T-helper 2 cell treated with Interferon-gamma antibody and Interleukin-4, amounts not matched to agents 5 μg/mL and 100 μg/mL, for 36 hours (primary cell): ENCODE measurements at regions not wholly inside any gene's neighbourhood (a gene's known extent, or its start where the extent isn't known, plus 50 kb on each side); places are given as distances from the start of the nearest gene placed in this dataset.
A peak's percentile ranks its signal among the peaks of the same experiment; 100 is the strongest.
"Not testable (repeated sequence)": the region's sequence is repeated elsewhere in the genome, so short reads cannot be mapped to it uniquely, and the experiment has no call there.

Experiments used
- DNase-seq: peaks from one replicate; pipeline ENCODE4 v3.0.0; 2021; ENCODE audit warnings: low spot score
- H3K27ac Mint-ChIP-seq: one replicate; pipeline ENCODE4 v1.8.0; 2021; ENCODE audit warnings: mild to moderate bottlenecking, mixed read lengths
- H3K27me3 Mint-ChIP-seq: one replicate; pipeline ENCODE4 v1.8.0; 2021; ENCODE audit warnings: low read depth, mixed read lengths
- H3K36me3 Mint-ChIP-seq: one replicate; pipeline ENCODE4 v1.8.0; 2021; ENCODE audit warnings: low read depth, mixed read lengths
- H3K4me1 Mint-ChIP-seq: one replicate; pipeline ENCODE4 v1.8.0; 2021; ENCODE audit warnings: low read depth, mixed read lengths
- H3K4me3 Mint-ChIP-seq: one replicate; pipeline ENCODE4 v1.8.0; 2022; ENCODE audit warnings: mild to moderate bottlenecking, moderate library complexity, mixed read lengths
- H3K9me3 Mint-ChIP-seq: one replicate; pipeline ENCODE4 v1.8.0; 2021; ENCODE audit warnings: mixed read lengths

DNA sequence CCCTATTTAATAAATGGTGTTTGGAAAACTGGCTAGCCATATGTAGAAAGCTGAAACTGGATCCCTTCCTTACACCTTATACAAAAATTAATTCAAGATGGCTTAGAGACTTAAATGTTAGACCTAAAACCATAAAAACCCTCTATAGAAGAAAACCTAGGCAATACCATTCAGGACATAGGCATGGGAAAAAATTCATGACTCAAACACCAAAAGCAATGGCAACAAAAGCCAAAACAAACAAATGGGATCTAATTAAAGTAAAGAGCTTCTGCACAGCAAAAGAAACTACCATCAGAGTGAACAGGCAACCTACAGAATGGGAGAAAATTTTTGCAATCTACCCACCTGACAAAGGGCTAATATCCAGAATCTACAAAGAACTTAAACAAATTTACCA is 179.7 kb upstream of the SESN3 start:
- not testable (repeated sequence) for H3K27ac Mint-ChIP-seq, H3K4me1 Mint-ChIP-seq, H3K9me3 Mint-ChIP-seq, H3K36me3 Mint-ChIP-seq, DNase-seq, H3K27me3 Mint-ChIP-seq
- H3K4me3 Mint-ChIP-seq, result peak overlapping the region; percentile 14

DNA sequence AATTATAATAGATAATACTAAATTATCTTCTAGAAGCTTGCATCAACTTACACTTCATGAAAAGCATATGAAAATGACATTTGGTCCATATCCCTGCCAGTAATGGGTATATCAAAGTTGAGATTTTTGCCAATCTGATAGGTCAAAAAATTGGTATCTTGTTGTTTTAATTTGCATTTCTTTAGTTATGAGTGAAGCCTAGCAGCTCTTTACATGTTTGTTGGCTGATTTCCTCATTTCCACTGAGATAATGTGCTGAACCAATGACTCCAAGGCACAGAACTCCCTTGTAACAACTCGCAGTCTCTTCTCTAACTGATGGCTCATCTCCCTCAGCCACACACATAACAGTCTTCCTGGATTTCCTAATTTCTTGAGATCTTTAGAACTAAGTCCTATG is 175.3 kb upstream of the SESN3 start:
- no peaks in the 10 kb centered on the region for H3K9me3 Mint-ChIP-seq
- H3K4me1 Mint-ChIP-seq, result peaks cover 6% of the 10 kb centered on the region
- no peak overlapping the region for H3K4me3 Mint-ChIP-seq
- no peak for DNase-seq
- no peaks in the 10 kb centered on the region for H3K27me3 Mint-ChIP-seq
- H3K27ac Mint-ChIP-seq, result no peak overlapping the region
- H3K36me3 Mint-ChIP-seq, result peaks cover 2% of the 10 kb centered on the region

GRCh38 chr11:95404370-95404769 is 173.4 kb upstream of the SESN3 start:
- Mint-ChIP-seq H3K27me3 (no peaks in the 10 kb centered on the region), H3K36me3 (no peaks in the 10 kb centered on the region), H3K4me1 (no peaks in the 10 kb centered on the region), H3K4me3 (no peak overlapping the region), H3K9me3 (no peaks in the 10 kb centered on the region), H3K27ac (no peak overlapping the region)
- DNase-seq, result no peak

DNA sequence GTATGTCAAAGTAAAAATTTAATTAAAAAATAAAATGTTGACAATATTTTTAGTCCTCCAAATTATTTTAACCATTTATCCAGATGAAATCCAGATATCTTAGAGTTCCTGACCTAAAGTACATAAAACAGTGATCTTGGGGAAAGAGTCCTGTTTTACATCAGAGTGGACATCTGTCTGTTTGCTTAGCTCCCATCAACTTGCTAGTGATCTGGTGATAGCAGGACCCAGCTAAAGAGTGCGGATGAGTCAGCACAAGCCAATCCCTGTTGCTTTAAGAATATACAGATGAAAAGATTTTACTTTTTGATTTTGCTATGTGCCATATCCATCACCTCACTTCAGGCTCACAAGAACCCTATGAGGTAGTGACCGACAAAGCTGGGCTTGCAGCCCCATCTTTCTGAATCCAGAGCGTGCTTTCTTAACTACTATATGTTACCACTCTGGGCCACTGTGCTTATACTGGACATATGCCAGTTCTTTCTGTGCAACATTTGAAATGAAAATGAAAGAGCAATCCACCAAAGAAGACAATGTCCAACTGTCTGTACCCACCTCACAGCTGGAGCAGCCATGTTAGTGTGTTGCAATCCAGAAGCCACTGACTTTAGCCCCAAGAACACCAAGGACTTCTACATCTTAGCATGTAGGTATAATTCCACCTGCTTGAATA is 167.6 kb upstream of the SESN3 start:
- H3K4me3 Mint-ChIP-seq, result no peak overlapping the region
- H3K4me1 Mint-ChIP-seq, result no peaks in the 10 kb centered on the region
- no peaks in the 10 kb centered on the region for H3K27me3 Mint-ChIP-seq
- no peak for DNase-seq
- H3K36me3 Mint-ChIP-seq, result no peaks in the 10 kb centered on the region
- no peak overlapping the region for H3K27ac Mint-ChIP-seq
- H3K9me3 Mint-ChIP-seq, result no peaks in the 10 kb centered on the region

- Mint-ChIP-seq H3K36me3 (no peaks in the 10 kb centered on the region), H3K4me3 (no peak overlapping the region), H3K9me3 (no peaks in the 10 kb centered on the region), H3K27ac (no peak overlapping the region), H3K4me1 (no peaks in the 10 kb centered on the region), H3K27me3 (no peaks in the 10 kb centered on the region)
- DNase-seq, result no peak
Measured at GRCh38 chr11:95392644-95393043, 161.6 kb upstream of the SESN3 start.

DNA sequence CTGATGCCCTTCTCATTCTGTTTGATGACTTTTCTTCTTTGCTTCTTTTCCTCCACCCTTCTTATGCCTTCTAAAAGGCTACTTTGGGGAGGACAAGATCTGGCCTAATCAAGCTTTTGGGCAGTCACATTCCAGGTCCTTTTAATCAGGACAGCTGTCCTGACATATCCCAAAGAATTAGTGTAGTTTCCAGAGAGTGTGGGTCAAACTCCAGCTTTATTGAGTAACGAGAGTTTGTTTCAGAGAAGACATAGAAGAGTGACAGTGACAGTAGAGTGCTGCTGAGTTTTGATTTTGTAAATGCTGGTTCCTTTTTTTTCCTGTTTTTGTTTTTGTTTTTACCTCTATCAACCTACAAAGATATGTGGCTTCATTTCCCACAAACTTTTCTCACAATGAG is 158.4 kb upstream of the SESN3 start:
- no peaks in the 10 kb centered on the region for H3K27me3 Mint-ChIP-seq
- H3K9me3 Mint-ChIP-seq, result no peaks in the 10 kb centered on the region
- no peak for DNase-seq
- H3K4me1 Mint-ChIP-seq, result peaks cover 5% of the 10 kb centered on the region
- no peak overlapping the region for H3K4me3 Mint-ChIP-seq
- H3K36me3 Mint-ChIP-seq, result no peaks in the 10 kb centered on the region
- H3K27ac Mint-ChIP-seq, result no peak overlapping the region

GRCh38 chr11:95388086-95388485 is 157.1 kb upstream of the SESN3 start:
- no peaks in the 10 kb centered on the region for H3K9me3 Mint-ChIP-seq
- no peak overlapping the region for H3K27ac Mint-ChIP-seq

DNA sequence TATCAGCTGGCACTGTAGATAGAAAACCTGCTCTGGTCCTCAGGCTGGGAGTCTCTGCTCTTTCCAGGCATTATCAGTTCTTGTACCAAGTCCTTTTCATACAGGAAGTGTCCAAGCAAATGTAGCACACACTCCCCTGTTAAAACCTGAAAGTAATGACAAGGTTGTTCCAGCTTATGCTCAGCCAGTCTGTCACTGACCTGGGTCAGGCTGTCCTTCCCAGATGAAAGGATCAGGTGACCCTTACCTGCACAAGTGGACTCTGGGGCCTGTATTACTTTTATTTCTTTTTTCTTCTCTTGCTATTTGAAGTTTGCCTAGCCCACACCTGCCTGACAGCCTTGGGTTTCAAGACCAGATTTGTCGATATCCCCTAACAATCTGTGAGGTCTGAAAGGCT is 156.3 kb upstream of the SESN3 start:
- Mint-ChIP-seq H3K4me1 (peaks cover 5% of the 10 kb centered on the region), H3K27ac (no peak overlapping the region), H3K36me3 (no peaks in the 10 kb centered on the region), H3K9me3 (no peaks in the 10 kb centered on the region), H3K4me3 (no peak overlapping the region), H3K27me3 (no peaks in the 10 kb centered on the region)
- no peak for DNase-seq

More at GRCh38 chr11:95388086-95388485, 157.1 kb upstream of the SESN3 start:
- Mint-ChIP-seq H3K4me3 (no peak overlapping the region), H3K4me1 (peaks cover 5% of the 10 kb centered on the region), H3K36me3 (no peaks in the 10 kb centered on the region), H3K27me3 (no peaks in the 10 kb centered on the region)
- no peak for DNase-seq

DNA sequence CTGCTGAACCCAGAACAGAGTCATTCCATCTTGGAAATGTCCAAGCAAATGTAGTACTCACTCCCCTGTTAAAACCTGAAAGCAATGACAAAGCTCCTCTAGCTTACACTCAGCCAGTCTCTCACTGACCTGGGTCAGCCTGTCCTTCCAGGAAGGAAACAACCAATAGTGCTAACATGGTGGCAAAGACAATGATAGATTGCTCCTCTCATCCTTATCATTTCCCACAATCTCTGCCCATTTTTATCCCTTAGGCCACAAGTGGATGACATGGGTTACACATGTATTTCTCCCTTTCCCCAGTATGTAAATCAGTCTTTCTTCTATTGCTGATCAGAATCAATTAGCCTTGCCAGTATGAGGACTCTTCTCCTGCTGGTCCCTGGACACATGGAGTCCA is 154.6 kb upstream of the SESN3 start:
- Mint-ChIP-seq H3K36me3 (no peaks in the 10 kb centered on the region), H3K27ac (no peak overlapping the region), H3K4me1 (peaks cover 7% of the 10 kb centered on the region), H3K27me3 (no peaks in the 10 kb centered on the region), H3K9me3 (no peaks in the 10 kb centered on the region), H3K4me3 (no peak overlapping the region)
- DNase-seq, result no peak

DNA sequence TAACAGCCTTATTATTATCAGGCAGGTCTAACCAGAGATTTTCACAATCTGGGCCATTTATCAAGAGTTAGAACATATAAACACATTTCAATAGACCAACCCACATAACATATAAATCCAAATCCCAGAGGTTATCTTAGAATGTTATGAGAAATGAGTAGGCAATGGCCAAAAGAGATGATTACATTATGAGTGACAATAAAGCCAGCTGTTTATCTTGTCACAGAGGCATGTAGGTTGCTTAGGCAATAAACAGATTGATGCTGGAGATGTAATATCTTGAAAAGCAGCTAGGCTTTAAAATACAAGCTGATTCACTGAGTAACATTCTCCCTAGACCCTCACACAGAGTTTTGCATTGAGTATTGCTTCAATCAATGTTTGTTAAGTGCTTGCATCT is 148.5 kb upstream of the SESN3 start:
- Mint-ChIP-seq H3K27me3 (peaks cover 2% of the 10 kb centered on the region), H3K36me3 (no peaks in the 10 kb centered on the region), H3K4me1 (peaks cover 4% of the 10 kb centered on the region), H3K9me3 (no peaks in the 10 kb centered on the region), H3K4me3 (no peak overlapping the region), H3K27ac (no peak overlapping the region)
- DNase-seq, result no peak

GRCh38 chr11:95378789-95379188 is 147.8 kb upstream of the SESN3 start:
- peaks cover 2% of the 10 kb centered on the region for H3K27me3 Mint-ChIP-seq
- H3K4me1 Mint-ChIP-seq, result peaks cover 4% of the 10 kb centered on the region
- no peak for DNase-seq
- H3K9me3 Mint-ChIP-seq, result no peaks in the 10 kb centered on the region
- H3K27ac Mint-ChIP-seq, result no peak overlapping the region
- no peak overlapping the region for H3K4me3 Mint-ChIP-seq
- no peaks in the 10 kb centered on the region for H3K36me3 Mint-ChIP-seq

DNA sequence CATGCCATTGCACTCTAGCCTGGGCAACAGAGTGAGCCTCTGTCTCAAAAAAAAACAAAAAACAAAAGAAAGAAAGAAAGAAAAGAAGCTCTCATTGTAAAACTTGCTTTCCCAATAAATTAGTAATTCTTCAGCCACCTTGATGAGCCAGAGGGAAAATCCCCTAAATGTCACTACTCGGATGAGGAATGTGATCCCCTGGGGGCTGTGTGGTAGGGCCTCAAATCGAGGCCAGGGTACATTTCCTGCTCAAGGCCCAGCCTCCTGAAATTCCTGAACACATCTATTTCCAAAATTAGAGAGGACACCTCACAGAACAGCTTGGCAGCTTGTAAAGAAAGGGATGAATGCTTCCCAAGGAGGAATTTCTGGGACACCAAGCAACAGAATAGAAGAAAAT is 147.1 kb upstream of the SESN3 start:
- H3K27me3 Mint-ChIP-seq, result peaks cover 2% of the 10 kb centered on the region
- DNase-seq, result no peak
- H3K9me3 Mint-ChIP-seq, result no peaks in the 10 kb centered on the region
- peaks cover 4% of the 10 kb centered on the region for H3K4me1 Mint-ChIP-seq
- no peak overlapping the region for H3K4me3 Mint-ChIP-seq
- H3K27ac Mint-ChIP-seq, result no peak overlapping the region
- H3K36me3 Mint-ChIP-seq, result no peaks in the 10 kb centered on the region

GRCh38 chr11:95375886-95376285 is 144.9 kb upstream of the SESN3 start:
- Mint-ChIP-seq H3K36me3 (no peaks in the 10 kb centered on the region), H3K4me1 (peaks cover 4% of the 10 kb centered on the region), H3K27ac (no peak overlapping the region), H3K27me3 (peaks cover 2% of the 10 kb centered on the region), H3K4me3 (no peak overlapping the region), H3K9me3 (no peaks in the 10 kb centered on the region)
- DNase-seq, result no peak

- Mint-ChIP-seq H3K9me3 (no peaks in the 10 kb centered on the region), H3K27ac (no peak overlapping the region), H3K27me3 (peaks cover 2% of the 10 kb centered on the region), H3K4me1 (peaks cover 2% of the 10 kb centered on the region), H3K4me3 (no peak overlapping the region), H3K36me3 (no peaks in the 10 kb centered on the region)
- no peak for DNase-seq
Measured at GRCh38 chr11:95375451-95375850, 144.4 kb upstream of the SESN3 start.

DNA sequence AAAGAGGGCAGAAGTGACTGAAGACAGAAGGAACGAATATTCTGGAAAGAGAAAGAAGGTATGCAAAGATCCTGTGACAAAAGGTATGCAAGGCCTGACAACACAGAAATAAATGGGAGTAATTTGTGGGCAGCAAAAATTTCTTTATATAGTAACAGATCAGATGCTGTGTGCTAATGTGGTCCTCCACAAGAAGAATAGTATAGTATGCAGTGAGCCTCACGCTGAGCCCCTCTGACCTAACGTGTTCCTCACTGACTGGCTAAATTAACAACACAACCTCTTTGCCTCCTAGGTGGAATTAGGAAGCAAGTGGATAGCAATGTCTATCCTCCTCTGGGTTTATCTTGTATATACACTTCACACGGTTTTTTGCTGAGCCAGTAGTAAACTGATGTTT is 143.1 kb upstream of the SESN3 start:
- Mint-ChIP-seq H3K9me3 (no peaks in the 10 kb centered on the region), H3K4me1 (peaks cover 2% of the 10 kb centered on the region), H3K4me3 (no peak overlapping the region), H3K36me3 (no peaks in the 10 kb centered on the region), H3K27me3 (peaks cover 10% of the 10 kb centered on the region), H3K27ac (no peak overlapping the region)
- no peak for DNase-seq
